BLaER1 (cell line): ENCODE measurements at regions not wholly inside any gene's neighbourhood (a gene's known extent, or its start where the extent isn't known, plus 50 kb on each side); places are given as distances from the start of the nearest gene placed in this dataset.

Experiments used
- H3K27ac ChIP-seq: shearing (Covaris generic); formaldehyde crosslinking; 2 replicates; pipeline ENCODE4 v1.8.1; 2022
- H3K27me3 ChIP-seq: shearing (Covaris generic); formaldehyde crosslinking; 2 replicates; pipeline ENCODE4 v1.8.1; 2022
- H3K36me3 ChIP-seq: shearing (Covaris generic); formaldehyde crosslinking; 2 replicates; pipeline ENCODE4 v1.8.1; 2022
- H3K4me1 ChIP-seq: shearing (Covaris generic); formaldehyde crosslinking; 2 replicates; pipeline ENCODE4 v1.8.1; 2022
- H3K4me2 ChIP-seq: shearing (Covaris generic); formaldehyde crosslinking; 2 replicates; pipeline ENCODE4 v1.8.1; 2022
- H3K4me3 ChIP-seq: shearing (Covaris generic); formaldehyde crosslinking; 2 replicates; pipeline ENCODE4 v1.8.1; 2022
- H3K9ac ChIP-seq: shearing (Covaris generic); formaldehyde crosslinking; 2 replicates; pipeline ENCODE4 v1.8.1; 2022
- H3K9me3 ChIP-seq: shearing (Covaris generic); formaldehyde crosslinking; 2 replicates; pipeline ENCODE4 v1.8.1; 2022
- H4K20me1 ChIP-seq: shearing (Covaris generic); formaldehyde crosslinking; 2 replicates; pipeline ENCODE4 v1.8.1; 2022
- Cebpa-rat ChIP-seq: shearing (Covaris generic); IDR thresholded peaks from 2 replicates; pipeline ENCODE4 v1.8.1; 2022

DNA sequence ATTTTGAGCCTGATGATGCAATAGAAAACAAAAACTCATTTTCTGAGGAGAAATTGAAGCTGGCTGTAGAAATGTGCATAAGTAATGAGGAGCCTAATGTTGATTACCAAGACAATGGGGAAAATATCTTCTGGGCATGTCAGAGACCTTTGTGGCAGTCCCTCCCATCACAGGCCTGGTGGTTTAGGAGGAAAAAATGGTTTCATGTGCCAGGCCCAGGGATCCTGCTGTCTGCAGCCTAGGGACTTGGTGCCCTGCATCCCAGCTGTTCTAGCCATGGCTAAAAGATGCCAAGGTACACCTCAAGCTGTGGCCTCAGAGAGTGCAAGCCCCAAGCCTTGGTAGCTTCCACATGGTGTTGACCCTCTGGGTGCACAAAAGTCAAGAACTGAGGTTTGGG is 128.7 kb upstream of the ARHGEF9 start:
- Histone ChIP-seq H3K4me1 (no peaks in the 10 kb centered on the region), H3K4me3 (no peak overlapping the region), H3K9ac (no peak overlapping the region), H3K4me2 (no peak overlapping the region), H3K27ac (no peak overlapping the region), H4K20me1 (no peaks in the 10 kb centered on the region), H3K27me3 (peaks cover 24% of the 10 kb centered on the region), H3K9me3 (peaks cover 36% of the 10 kb centered on the region), H3K36me3 (no peaks in the 10 kb centered on the region)
- no peak for TF ChIP-seq Cebpa-rat

DNA sequence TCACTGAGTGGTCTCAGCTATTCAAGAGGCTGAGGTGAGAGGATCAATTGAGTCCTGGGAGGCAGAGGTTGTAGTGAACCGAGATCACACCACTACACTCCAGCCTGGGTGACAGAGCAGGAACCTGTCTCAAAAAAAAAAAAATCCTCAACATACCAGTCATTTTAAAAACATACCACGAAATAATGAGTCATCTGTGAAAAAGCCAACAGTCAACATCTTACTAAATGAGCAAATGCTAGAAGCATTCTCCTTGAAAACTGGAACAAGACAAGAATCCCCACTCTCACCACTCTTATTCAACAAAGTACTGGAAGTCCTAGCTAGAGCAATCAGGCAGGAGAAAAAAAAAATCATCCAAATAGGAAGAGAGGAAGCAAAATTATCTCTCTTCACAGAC is 104.0 kb upstream of the ARHGEF9 start:
- no peaks in the 10 kb centered on the region for H4K20me1 ChIP-seq
- H3K36me3 ChIP-seq: no peaks in the 10 kb centered on the region
- no peaks in the 10 kb centered on the region for H3K4me1 ChIP-seq
- no peak overlapping the region for H3K9ac ChIP-seq
- peaks cover 14% of the 10 kb centered on the region; the same call in 1 of the 2 replicates for H3K27me3 ChIP-seq
- H3K4me3 ChIP-seq: no peak overlapping the region
- H3K27ac ChIP-seq: no peak overlapping the region
- TF ChIP-seq Cebpa-rat: no peak
- no peak overlapping the region for H3K4me2 ChIP-seq
- H3K9me3 ChIP-seq: peaks cover 25% of the 10 kb centered on the region

GRCh38 chrX:63884821-63885790 is 100.1 kb upstream of the ARHGEF9 start:
- Histone ChIP-seq H3K4me1 (no peaks in the 10 kb centered on the region), H3K4me3 (no peak overlapping the region), H3K36me3 (no peaks in the 10 kb centered on the region), H4K20me1 (no peaks in the 10 kb centered on the region), H3K4me2 (no peak overlapping the region), H3K27me3 (peaks cover 7% of the 10 kb centered on the region; the same call in 1 of the 2 replicates), H3K9me3 (peaks cover 5% of the 10 kb centered on the region), H3K9ac (no peak overlapping the region), H3K27ac (no peak overlapping the region)
- TF ChIP-seq Cebpa-rat: no peak

DNA sequence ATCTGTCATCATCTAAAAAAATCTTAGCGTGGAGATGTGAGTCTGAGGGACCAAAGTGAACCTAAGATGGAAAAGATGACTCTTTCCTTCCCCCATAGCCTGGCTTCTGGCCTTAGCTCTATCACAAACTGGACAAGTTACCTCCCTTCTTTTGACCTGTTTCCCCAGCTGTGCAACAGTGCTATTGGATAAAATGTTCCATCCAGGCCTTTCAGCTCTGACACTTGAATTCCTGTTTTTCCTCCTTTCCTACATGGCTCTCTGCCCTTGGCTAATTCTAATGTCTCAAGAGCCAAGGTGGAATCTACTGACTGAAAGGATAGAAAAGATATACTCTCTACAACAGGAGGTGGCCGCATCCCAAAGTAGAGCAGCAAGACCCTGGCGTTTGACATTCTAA is 84.5 kb upstream of the ARHGEF9 start:
- H3K4me2 ChIP-seq: no peak overlapping the region
- no peak overlapping the region for H3K27ac ChIP-seq
- TF ChIP-seq Cebpa-rat: no peak
- H3K4me1 ChIP-seq: no peaks in the 10 kb centered on the region
- no peak overlapping the region for H3K4me3 ChIP-seq
- H4K20me1 ChIP-seq: no peaks in the 10 kb centered on the region
- H3K27me3 ChIP-seq: no peaks in the 10 kb centered on the region
- H3K36me3 ChIP-seq: no peaks in the 10 kb centered on the region
- no peak overlapping the region for H3K9ac ChIP-seq
- H3K9me3 ChIP-seq: peaks cover 9% of the 10 kb centered on the region

DNA sequence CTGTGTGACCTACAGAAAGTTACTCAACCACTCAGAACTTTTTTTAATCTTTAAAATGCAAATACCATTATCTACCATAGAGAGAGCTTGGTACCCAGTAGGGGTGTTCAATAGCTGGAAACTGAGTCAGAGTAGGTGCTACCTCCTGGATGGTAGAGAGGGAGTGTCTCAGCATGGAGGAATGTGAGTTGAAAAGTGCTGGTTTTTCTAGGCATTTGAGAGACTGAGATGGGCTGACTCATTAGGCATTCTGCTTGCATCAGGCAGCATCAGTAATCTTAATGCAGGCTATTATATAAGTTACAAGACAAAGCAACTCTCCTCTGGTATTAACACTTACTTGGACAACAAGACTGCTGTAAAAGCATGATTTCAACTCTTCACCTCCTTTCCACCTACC is 70.9 kb upstream of the ARHGEF9 start:
- Histone ChIP-seq H3K27ac (no peak overlapping the region), H3K27me3 (no peaks in the 10 kb centered on the region; the same call in 1 of the 2 replicates), H3K9ac (no peak overlapping the region), H4K20me1 (no peaks in the 10 kb centered on the region), H3K36me3 (no peaks in the 10 kb centered on the region), H3K9me3 (no peaks in the 10 kb centered on the region), H3K4me3 (no peak overlapping the region), H3K4me2 (no peak overlapping the region), H3K4me1 (no peaks in the 10 kb centered on the region)
- no peak for TF ChIP-seq Cebpa-rat

DNA sequence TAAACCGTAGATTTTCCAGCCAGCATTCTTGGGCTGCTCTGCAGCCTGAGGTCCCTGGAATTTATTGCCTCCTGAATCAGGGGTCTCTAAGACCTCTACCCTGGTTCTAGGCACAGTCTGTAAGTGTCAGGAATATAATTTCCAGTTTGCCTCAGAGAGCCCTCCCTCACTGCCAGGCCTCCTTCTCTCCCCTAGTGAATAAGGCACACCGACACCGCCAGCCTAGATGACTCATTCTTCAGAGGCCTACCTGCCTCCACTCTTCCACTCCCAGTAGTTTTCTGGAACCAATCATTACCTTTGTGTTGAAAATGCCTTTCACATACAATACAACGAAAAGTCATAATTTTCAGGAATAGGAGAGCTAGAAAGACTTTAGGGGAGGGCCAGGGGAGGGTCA is 50.3 kb upstream of the ARHGEF9 start:
- H3K36me3 ChIP-seq: no peaks in the 10 kb centered on the region
- H3K27me3 ChIP-seq: no peaks in the 10 kb centered on the region
- peaks cover 14% of the 10 kb centered on the region for H3K9me3 ChIP-seq
- H3K9ac ChIP-seq: no peak overlapping the region
- no peaks in the 10 kb centered on the region for H4K20me1 ChIP-seq
- no peak overlapping the region for H3K4me3 ChIP-seq
- no peaks in the 10 kb centered on the region for H3K4me1 ChIP-seq
- TF ChIP-seq Cebpa-rat: no peak
- no peak overlapping the region for H3K27ac ChIP-seq
- H3K4me2 ChIP-seq: no peak overlapping the region
